ENCODE measurements at regions not wholly inside any gene's neighbourhood (a gene's known extent, or its start where the extent isn't known, plus 50 kb on each side); places are given as distances from the start of the nearest gene placed in this dataset.

- no peak for DNase-seq (ENCODE audit: low read depth)
These were observed 52.8 kb upstream of the FBXL7 start for GRCh38 chr5:15447209-15447608.

GRCh38 chr5:15446552-15446951 is 53.4 kb upstream of the FBXL7 start:
- no peak for DNase-seq (ENCODE audit: low read depth)

GRCh38 chr5:15442193-15442570 is 57.8 kb upstream of the FBXL7 start:
- DNase-seq (ENCODE audit: low read depth): no peak

- no peak for DNase-seq (ENCODE audit: low read depth)
These were observed 58.4 kb upstream of the FBXL7 start for GRCh38 chr5:15441433-15442192.

GRCh38 chr5:15440434-15440833 is 59.5 kb upstream of the FBXL7 start:
- DNase-seq (ENCODE audit: low read depth): no peak

GRCh38 chr5:15439801-15440200 is 60.2 kb upstream of the FBXL7 start:
- DNase-seq (ENCODE audit: low read depth): no peak

- DNase-seq (ENCODE audit: low read depth): no peak
These were observed 66.3 kb upstream of the FBXL7 start for GRCh38 chr5:15433709-15434108.

GRCh38 chr5:15431923-15432322 is 68.1 kb upstream of the FBXL7 start:
- no peak for DNase-seq (ENCODE audit: low read depth)

GRCh38 chr5:15425766-15426165 is 74.2 kb upstream of the FBXL7 start:
- DNase-seq (ENCODE audit: low read depth): no peak

- DNase-seq (ENCODE audit: low read depth): no peak
These were observed 75.2 kb upstream of the FBXL7 start for GRCh38 chr5:15424769-15425168.

GRCh38 chr5:15421921-15422412 is 78.0 kb upstream of the FBXL7 start:
- DNase-seq (ENCODE audit: low read depth): no peak

GRCh38 chr5:15421381-15421780 is 78.6 kb upstream of the FBXL7 start:
- DNase-seq (ENCODE audit: low read depth): no peak

- DNase-seq (ENCODE audit: low read depth): no peak
These were observed 79.8 kb upstream of the FBXL7 start for GRCh38 chr5:15420201-15420600.

- DNase-seq (ENCODE audit: low read depth): no peak
These were observed 82.8 kb upstream of the FBXL7 start for GRCh38 chr5:15417156-15417555.

GRCh38 chr5:15406478-15406877 is 93.5 kb upstream of the FBXL7 start:
- DNase-seq (ENCODE audit: low read depth): no peak

- no peak for DNase-seq (ENCODE audit: low read depth)
These were observed 106.8 kb upstream of the FBXL7 start for GRCh38 chr5:15393146-15393545.

- no peak for DNase-seq (ENCODE audit: low read depth)
These were observed 108.1 kb upstream of the FBXL7 start for GRCh38 chr5:15391704-15392397.

GRCh38 chr5:15388866-15389265 is 111.1 kb upstream of the FBXL7 start:
- no peak for DNase-seq (ENCODE audit: low read depth)

GRCh38 chr5:15387931-15388524 is 112.0 kb upstream of the FBXL7 start:
- DNase-seq (ENCODE audit: low read depth): no peak

GRCh38 chr5:15386122-15386521 is 113.9 kb upstream of the FBXL7 start:
- no peak for DNase-seq (ENCODE audit: low read depth)

- no peak for DNase-seq (ENCODE audit: low read depth)
These were observed 114.4 kb upstream of the FBXL7 start for GRCh38 chr5:15385553-15385952.

GRCh38 chr5:15385037-15385436 is 114.9 kb upstream of the FBXL7 start:
- no peak for DNase-seq (ENCODE audit: low read depth)

- DNase-seq (ENCODE audit: low read depth): no peak
These were observed 115.4 kb upstream of the FBXL7 start for GRCh38 chr5:15384581-15384980.

Measured in activated gamma-delta T cell treated with anti-CD3 and anti-CD28 coated beads, Interleukin-2, amount 50 U/mL, for 16 hours (primary cell).